Loucy (cell line): ENCODE measurements at regions not wholly inside any gene's neighbourhood (a gene's known extent, or its start where the extent isn't known, plus 50 kb on each side); places are given as distances from the start of the nearest gene placed in this dataset.

Experiments used
- H2AFZ ChIP-seq: fragments of 200-600 bp; sonication (generic); 2 replicates; pipeline ENCODE4 v1.6.0; 2016; ENCODE audit warnings: antibody characterized with exemption, mild to moderate bottlenecking, low read length, moderate library complexity
- H3F3A ChIP-seq: fragments of 200-600 bp; 2 replicates; pipeline ENCODE4 v1.6.0; 2016; ENCODE audit warnings: antibody characterized with exemption, low read depth, mild to moderate bottlenecking
- H3K27me3 ChIP-seq: fragments of 200-600 bp; sonication (generic); 2 replicates; pipeline ENCODE4 v1.6.1; 2014; ENCODE audit warnings: low read length, mild to moderate bottlenecking; ENCODE audit not compliant: insufficient read depth, poor library complexity, severe bottlenecking
- H3K36me3 ChIP-seq: fragments of 200-600 bp; sonication (generic); 2 replicates; pipeline ENCODE4 v1.6.1; 2016; ENCODE audit warnings: low read length; ENCODE audit not compliant: insufficient read depth
- H3K4me1 ChIP-seq: fragments of 200-600 bp; sonication (generic); 2 replicates; pipeline ENCODE4 v1.5.1; 2014; ENCODE audit warnings: low read length, mild to moderate bottlenecking; ENCODE audit not compliant: insufficient read depth, poor library complexity, severe bottlenecking
- H3K4me2 ChIP-seq: fragments of 200-600 bp; sonication (generic); 2 replicates; pipeline ENCODE4 v1.6.0; 2014; ENCODE audit warnings: antibody characterized with exemption, low read length, low read depth, mild to moderate bottlenecking; ENCODE audit not compliant: poor library complexity, severe bottlenecking
- H3K4me3 ChIP-seq: fragments of 200-600 bp; sonication (generic); 2 replicates; pipeline ENCODE4 v1.5.1; 2014; ENCODE audit warnings: low read length, mild to moderate bottlenecking, mixed read lengths; ENCODE audit not compliant: poor library complexity, severe bottlenecking
- H3K79me2 ChIP-seq: fragments of 200-600 bp; sonication (generic); 2 replicates; pipeline ENCODE4 v1.6.1; 2014; ENCODE audit warnings: low read length; ENCODE audit not compliant: insufficient read depth
- H3K9ac ChIP-seq: fragments of 200-600 bp; sonication (generic); 2 replicates; pipeline ENCODE4 v1.6.0; 2014; ENCODE audit warnings: mild to moderate bottlenecking, low read depth, low read length, moderate library complexity; ENCODE audit not compliant: poor library complexity, severe bottlenecking
- H3K9me2 ChIP-seq: fragments of 200-600 bp; sonication (generic); replicated peaks from 2 replicates; pipeline ENCODE4 v1.6.1; 2016; ENCODE audit warnings: low read depth, low read length, mixed read lengths
- H3K9me3 ChIP-seq: fragments of 200-600 bp; sonication (generic); 2 replicates; pipeline ENCODE4 v1.6.1; 2014; ENCODE audit warnings: mild to moderate bottlenecking, antibody characterized with exemption, low read length, low read depth; ENCODE audit not compliant: insufficient read depth
- H4K20me1 ChIP-seq: fragments of 200-600 bp; sonication (generic); 2 replicates; pipeline ENCODE4 v1.6.0; 2014; ENCODE audit warnings: antibody characterized with exemption, low read length, mild to moderate bottlenecking; ENCODE audit not compliant: insufficient read depth, poor library complexity, severe bottlenecking
- CTCF ChIP-seq: fragments of 200-600 bp; sonication (generic); conservative IDR thresholded peaks from 2 replicates; pipeline ENCODE4 v1.5.1; 2014; ENCODE audit warnings: mild to moderate bottlenecking, antibody characterized with exemption, low read length
- EZH2phosphoT487 ChIP-seq: fragments of 200-600 bp; IDR thresholded peaks from 2 replicates; pipeline ENCODE4 v1.6.1; 2018; ENCODE audit warnings: antibody characterized with exemption, mild to moderate bottlenecking, moderate library complexity, borderline replicate concordance

GRCh38 chr9:88737031-88737430 is 202.1 kb downstream of the NXNL2 start:
- H2AFZ ChIP-seq: no peak overlapping the region
- no peaks in the 10 kb centered on the region for H3K4me1 ChIP-seq
- H3K9ac ChIP-seq: no peak overlapping the region
- no peaks in the 10 kb centered on the region for H3K9me2 ChIP-seq
- H3K79me2 ChIP-seq: no peaks in the 10 kb centered on the region
- no peaks in the 10 kb centered on the region for H3K9me3 ChIP-seq
- no peaks in the 10 kb centered on the region for H3K36me3 ChIP-seq
- TF ChIP-seq CTCF (no peak), EZH2phosphoT487 (no peak)
- H4K20me1 ChIP-seq: no peaks in the 10 kb centered on the region
- no peaks in the 10 kb centered on the region for H3K27me3 ChIP-seq
- no peaks in the 10 kb centered on the region for H3F3A ChIP-seq
- no peak overlapping the region for H3K4me2 ChIP-seq
- no peak overlapping the region for H3K4me3 ChIP-seq

- Histone ChIP-seq H3K79me2 (no peaks in the 10 kb centered on the region), H3K4me1 (no peaks in the 10 kb centered on the region), H4K20me1 (no peaks in the 10 kb centered on the region), H3K9me2 (no peaks in the 10 kb centered on the region), H3K4me3 (no peak overlapping the region), H3K27me3 (no peaks in the 10 kb centered on the region), H3F3A (no peaks in the 10 kb centered on the region), H3K4me2 (no peak overlapping the region), H3K36me3 (no peaks in the 10 kb centered on the region), H2AFZ (no peak overlapping the region), H3K9ac (no peak overlapping the region), H3K9me3 (no peaks in the 10 kb centered on the region)
- TF ChIP-seq CTCF (no peak), EZH2phosphoT487 (no peak)
These were observed 202.9 kb downstream of the NXNL2 start for GRCh38 chr9:88737876-88738275.

- no peak overlapping the region for H3K9ac ChIP-seq
- H3K4me3 ChIP-seq: no peak overlapping the region
- no peak overlapping the region for H2AFZ ChIP-seq
- no peaks in the 10 kb centered on the region for H3K36me3 ChIP-seq
- no peaks in the 10 kb centered on the region for H3K9me3 ChIP-seq
- H3K4me1 ChIP-seq: no peaks in the 10 kb centered on the region
- H3K4me2 ChIP-seq: no peak overlapping the region
- no peaks in the 10 kb centered on the region for H3K79me2 ChIP-seq
- H4K20me1 ChIP-seq: no peaks in the 10 kb centered on the region
- H3F3A ChIP-seq: no peaks in the 10 kb centered on the region
- TF ChIP-seq EZH2phosphoT487: no peak
- no peak for TF ChIP-seq CTCF
- H3K27me3 ChIP-seq: no peaks in the 10 kb centered on the region
- H3K9me2 ChIP-seq: no peaks in the 10 kb centered on the region
These were observed 203.7 kb downstream of the NXNL2 start for GRCh38 chr9:88738709-88739108.
